ENCODE measurements at regions not wholly inside any gene's neighbourhood (a gene's known extent, or its start where the extent isn't known, plus 50 kb on each side); places are given as distances from the start of the nearest gene placed in this dataset.

DNA sequence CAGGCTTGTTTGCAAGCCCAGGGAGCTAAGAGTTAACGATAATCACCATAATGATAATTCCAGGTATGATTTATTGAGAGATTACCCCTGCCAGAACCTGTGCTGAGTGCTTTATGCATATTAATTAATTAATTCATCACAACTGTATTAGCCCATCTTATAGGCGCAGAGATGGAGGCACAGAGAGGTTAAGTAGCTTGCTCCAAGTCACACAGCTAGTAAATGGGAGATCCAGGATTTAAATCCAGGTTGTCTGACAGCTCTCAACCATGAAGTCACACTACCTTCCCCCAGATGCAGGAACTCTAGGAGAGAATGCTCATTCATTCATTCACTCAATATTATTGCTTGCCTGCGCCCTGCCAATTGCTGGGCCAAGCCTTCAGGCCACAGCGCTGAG lies 84.5 kb downstream of the FAM241B start:
- TF ChIP-seq, protein P1, sequence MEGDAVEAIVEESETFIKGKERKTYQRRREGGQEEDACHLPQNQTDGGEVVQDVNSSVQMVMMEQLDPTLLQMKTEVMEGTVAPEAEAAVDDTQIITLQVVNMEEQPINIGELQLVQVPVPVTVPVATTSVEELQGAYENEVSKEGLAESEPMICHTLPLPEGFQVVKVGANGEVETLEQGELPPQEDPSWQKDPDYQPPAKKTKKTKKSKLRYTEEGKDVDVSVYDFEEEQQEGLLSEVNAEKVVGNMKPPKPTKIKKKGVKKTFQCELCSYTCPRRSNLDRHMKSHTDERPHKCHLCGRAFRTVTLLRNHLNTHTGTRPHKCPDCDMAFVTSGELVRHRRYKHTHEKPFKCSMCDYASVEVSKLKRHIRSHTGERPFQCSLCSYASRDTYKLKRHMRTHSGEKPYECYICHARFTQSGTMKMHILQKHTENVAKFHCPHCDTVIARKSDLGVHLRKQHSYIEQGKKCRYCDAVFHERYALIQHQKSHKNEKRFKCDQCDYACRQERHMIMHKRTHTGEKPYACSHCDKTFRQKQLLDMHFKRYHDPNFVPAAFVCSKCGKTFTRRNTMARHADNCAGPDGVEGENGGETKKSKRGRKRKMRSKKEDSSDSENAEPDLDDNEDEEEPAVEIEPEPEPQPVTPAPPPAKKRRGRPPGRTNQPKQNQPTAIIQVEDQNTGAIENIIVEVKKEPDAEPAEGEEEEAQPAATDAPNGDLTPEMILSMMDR (IDR thresholded peaks at IDR 0.05; ENCODE audit: insufficient read depth, low read length, severe bottlenecking): no peak
- Histone ChIP-seq H3K4me3 (ENCODE audit: low read depth, low read length) (no peak overlapping the region), H3K36me3 (ENCODE audit: control insufficient read depth, insufficient read depth, low read length) (no peaks in the 10 kb centered on the region), H3K27me3 (ENCODE audit: control insufficient read depth, insufficient read depth, low read length) (peaks cover 3% of the 10 kb centered on the region)
- FAIRE-seq: no peak
- DNase-seq (ENCODE audit: low read depth): no peak

DNA sequence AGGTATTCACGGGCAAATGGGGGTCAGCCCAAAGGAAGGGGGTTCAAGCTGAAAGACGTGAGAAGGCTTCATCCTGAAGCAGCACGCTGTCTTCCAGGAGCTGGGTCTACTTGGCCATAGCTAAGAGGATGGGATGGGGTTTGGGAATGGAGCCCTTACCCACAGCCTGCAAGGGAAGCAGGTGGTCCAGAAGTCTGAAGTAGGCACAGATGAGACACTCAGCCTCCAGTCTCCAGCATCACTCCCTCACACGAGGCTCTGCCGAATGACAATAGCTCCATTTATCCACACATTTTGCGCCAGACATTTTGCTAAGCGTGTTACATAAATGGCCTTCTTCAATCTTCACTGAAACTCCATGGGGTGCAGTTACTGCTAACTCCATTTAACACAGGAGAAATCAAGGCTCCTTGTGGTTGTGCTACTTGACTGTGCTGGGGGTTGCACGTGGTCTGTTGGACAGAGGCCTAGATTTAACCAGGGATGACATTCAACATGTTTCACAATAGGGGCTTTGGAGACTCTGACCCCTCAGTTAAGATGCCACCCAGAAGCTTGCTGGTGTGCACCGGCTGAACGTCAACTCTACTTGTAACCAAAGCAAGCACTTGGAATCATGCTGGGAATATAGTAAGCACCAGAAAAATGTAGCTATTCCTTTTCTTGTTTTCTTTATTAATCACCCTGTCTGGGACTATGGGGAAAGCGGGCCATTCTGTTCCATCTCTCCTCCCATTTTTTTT lies 85.3 kb downstream of the FAM241B start:
- FAIRE-seq (peak; percentile 85), DNase-seq (ENCODE audit: low read depth) (peak; percentile 17)
- peaks cover 3% of the 10 kb centered on the region for H3K27me3 ChIP-seq (ENCODE audit: control insufficient read depth, insufficient read depth, low read length)
- TF ChIP-seq, protein P1 (IDR thresholded peaks at IDR 0.05; ENCODE audit: insufficient read depth, low read length, severe bottlenecking): no peak
- no peak overlapping the region for H3K4me3 ChIP-seq (ENCODE audit: low read depth, low read length)
- H3K36me3 ChIP-seq (ENCODE audit: control insufficient read depth, insufficient read depth, low read length): no peaks in the 10 kb centered on the region

DNA sequence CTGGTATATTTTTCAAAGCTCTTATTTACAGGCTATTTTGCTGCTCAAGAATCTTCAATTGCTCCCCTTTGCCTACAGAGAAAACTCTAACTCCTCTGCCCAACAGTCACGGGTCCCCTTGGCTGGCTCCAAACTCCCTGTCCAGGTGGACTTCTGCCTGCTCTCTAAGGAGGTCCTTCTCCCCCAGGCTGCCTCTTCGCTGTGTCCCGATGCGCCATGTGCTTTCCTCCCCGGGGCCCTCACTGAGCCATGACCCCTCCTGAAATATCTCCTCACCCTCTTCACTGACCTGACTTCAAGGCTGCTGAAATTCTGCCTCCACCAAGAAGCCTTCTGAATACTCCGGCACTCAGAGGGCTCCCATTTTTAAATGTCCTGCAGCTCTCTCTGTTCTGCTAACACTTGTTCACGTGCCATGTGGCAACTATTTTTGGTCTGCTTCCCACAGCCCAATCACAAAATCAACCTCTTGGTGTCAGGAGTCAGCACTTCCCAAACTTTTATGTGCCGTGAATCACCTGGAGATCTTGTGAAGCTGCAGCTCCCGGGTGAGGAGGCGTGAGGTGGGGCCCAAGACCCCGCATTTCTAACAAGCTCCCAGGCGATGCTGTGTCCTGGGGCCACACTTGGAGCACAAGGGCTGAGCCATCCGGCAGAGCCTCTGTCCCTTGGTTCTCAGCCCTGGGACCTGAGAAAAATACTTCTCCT lies 85.7 kb upstream of the COL13A1 start:
- Histone ChIP-seq H3K4me3 (ENCODE audit: low read depth, low read length) (no peak overlapping the region), H3K27me3 (ENCODE audit: control insufficient read depth, insufficient read depth, low read length) (peaks cover 1% of the 10 kb centered on the region), H3K36me3 (ENCODE audit: control insufficient read depth, insufficient read depth, low read length) (no peaks in the 10 kb centered on the region)
- DNase-seq (ENCODE audit: low read depth) (no peak), FAIRE-seq (no peak)
- TF ChIP-seq, protein P1 (IDR thresholded peaks at IDR 0.05; ENCODE audit: insufficient read depth, low read length, severe bottlenecking): no peak

DNA sequence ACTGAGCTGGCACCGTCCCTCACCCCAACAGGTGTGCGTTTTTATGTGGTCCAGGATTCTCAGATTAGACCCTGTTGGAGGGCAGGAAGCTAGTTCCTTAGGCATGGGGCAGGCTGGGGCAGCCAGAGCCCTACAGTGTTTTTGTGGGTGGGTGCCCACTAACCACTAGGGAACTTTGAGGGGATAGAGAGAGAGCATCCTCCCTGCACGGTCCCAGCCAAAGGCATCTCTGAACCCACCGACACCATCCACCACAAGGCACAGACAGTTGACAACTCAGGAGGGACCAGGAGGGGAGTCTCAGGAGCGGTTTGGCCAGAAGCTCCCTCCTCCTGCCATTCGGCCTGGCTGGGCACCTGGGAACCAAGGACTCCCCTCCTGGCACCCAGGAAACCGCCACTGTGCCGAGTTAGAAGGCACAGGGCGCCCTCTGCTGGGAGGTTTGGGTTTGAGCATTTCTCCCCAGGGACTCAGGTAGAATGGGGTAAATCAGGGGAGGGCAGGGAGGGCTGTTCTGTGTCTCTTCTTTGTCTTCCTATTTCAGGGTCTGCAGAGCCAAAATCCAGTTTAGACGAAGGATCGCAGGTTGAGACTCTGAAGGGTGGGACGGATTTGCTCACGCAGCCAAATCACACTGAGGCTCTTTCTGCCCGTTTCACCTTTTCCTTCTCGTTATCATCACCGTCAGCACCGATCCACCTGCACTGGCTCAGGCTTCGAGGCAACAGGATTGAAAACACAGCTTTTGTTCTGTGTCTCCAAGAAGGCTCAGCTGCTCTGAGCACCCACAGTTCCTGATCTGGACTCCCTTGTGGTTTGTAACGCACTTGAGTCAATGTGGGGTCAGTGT lies 84.8 kb upstream of the COL13A1 start:
- no peaks in the 10 kb centered on the region for H3K36me3 ChIP-seq (ENCODE audit: control insufficient read depth, insufficient read depth, low read length)
- TF ChIP-seq, protein P1 (IDR thresholded peaks at IDR 0.05; ENCODE audit: insufficient read depth, low read length, severe bottlenecking): peak; percentile 89
- DNase-seq (ENCODE audit: low read depth) (peak; percentile 39), FAIRE-seq (no peak)
- H3K4me3 ChIP-seq (ENCODE audit: low read depth, low read length): no peak overlapping the region
- H3K27me3 ChIP-seq (ENCODE audit: control insufficient read depth, insufficient read depth, low read length): no peaks in the 10 kb centered on the region

GRCh38 chr10:69718951-69719350 lies 82.8 kb upstream of the COL13A1 start:
- DNase-seq (ENCODE audit: low read depth): no peak
- no peaks in the 10 kb centered on the region for H3K36me3 ChIP-seq (ENCODE audit: control insufficient read depth, insufficient read depth, low read length)
- H3K27me3 ChIP-seq (ENCODE audit: control insufficient read depth, insufficient read depth, low read length): no peaks in the 10 kb centered on the region
- TF ChIP-seq, protein P1 (IDR thresholded peaks at IDR 0.05; ENCODE audit: insufficient read depth, low read length, severe bottlenecking): no peak
- H3K4me3 ChIP-seq (ENCODE audit: low read depth, low read length): no peak overlapping the region
- no peak for FAIRE-seq

All from bronchial epithelial cell (primary cell).